CD4-positive, alpha-beta T cell treated with Interleukin-21 for 1 hour (primary cell): ENCODE measurements at regions not wholly inside any gene's neighbourhood (a gene's known extent, or its start where the extent isn't known, plus 50 kb on each side); places are given as distances from the start of the nearest gene placed in this dataset.

ENCODE experiments used
- DNase-seq: peaks from one replicate; pipeline ENCODE4 v3.0.0-alpha.2; 2020

DNA sequence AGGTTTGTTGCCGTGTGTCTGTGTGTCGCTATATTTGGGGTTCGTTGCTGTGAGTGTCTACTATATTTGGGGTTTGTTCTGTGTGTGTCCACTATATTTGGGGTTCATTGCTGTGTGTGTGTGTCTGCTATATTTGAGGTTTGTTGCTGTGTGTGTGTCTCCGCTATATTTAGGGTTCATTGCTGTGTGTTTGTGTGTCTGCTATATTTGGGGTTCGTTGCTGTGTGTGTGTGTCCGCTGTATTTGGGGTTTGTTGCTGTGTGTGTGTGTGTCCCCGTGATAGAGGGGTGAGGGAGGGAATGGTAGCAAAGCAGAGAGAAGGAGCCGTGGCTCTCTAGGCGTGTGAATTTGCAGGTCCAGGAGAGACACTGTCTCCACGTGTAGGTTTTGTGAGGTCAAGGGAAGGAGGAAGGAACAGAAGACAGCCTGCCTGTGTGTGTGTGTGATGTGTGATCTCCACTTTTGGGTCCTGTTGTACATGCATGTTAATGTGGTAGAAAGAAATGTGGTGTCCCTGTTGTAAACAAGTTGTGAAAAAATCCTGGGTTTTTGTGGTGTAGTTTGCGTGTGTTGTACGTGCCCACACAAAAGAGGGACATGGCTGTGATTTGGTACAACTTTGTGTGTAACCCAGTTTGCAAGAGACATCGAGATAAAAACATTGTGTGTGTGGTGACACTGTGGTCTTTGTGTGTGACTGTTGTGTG, 56.3 kb upstream of the ECE1 start:
- DNase-seq, result no peak

DNA sequence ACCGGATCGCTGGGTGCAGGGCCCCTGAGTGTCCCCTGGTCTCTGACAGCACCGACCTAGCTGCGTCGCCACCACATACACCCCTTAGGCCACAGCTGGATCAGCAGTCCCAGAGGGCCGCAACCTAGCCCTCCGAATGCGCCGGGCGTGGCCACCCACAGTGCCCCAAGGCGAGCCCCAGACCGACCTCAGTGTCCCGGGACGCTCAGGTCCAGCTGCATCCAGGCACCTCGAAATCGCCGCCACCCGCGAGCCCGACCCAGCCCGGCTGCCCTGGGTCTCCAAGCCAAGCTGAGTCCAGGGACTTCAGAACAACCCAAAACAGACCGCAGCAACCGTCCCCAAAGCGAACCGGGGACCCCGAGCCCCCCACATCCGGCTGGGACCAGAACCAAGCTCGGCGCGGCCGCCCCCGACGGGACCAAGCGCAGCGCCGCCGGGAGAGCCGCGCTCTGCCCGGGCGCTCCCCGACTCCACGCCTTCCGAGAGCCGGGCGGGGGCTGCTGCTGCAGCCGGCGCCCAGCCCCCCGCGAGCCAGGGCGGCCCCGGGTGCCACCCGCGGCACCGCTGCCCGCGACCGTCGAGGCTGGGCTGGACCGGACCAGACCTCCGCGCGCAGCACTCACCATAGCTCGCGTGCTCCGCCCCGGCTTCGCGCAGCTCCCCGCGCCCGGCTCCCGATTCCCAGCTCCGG, 54.6 kb upstream of the ECE1 start:
- DNase-seq, result no peak

DNA sequence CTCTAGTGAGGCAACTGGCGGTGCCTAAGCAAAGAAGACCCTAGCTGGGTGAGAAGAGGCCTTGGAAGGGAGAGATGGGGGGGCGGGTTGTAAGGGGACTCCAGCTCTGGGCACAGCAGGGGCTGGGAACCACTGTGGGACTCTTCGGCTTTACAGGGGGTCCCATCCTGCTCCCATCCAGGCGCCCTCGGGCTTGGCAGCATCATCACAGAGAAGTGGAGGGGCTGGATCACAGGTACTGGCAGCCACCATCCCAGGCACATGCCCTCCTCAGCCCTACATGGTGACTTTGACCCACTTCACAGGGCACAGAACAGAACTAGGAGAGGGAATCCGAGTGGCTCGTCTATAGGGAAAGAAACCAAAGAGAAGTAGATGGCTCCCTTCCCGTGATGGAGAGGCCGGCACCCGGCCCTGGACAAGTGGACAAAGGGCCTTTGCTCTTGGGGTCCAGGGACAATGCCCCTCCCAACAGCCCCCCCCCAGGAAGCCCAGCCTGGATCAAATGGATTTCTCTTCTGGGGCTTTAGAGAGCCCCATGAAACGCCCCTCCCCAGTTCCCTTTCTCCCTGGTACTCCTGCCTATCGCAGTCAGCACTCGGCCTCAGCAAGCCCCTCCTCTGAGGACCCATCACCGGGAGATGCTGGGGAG, 54.0 kb upstream of the ECE1 start:
- DNase-seq, result no peak

DNA sequence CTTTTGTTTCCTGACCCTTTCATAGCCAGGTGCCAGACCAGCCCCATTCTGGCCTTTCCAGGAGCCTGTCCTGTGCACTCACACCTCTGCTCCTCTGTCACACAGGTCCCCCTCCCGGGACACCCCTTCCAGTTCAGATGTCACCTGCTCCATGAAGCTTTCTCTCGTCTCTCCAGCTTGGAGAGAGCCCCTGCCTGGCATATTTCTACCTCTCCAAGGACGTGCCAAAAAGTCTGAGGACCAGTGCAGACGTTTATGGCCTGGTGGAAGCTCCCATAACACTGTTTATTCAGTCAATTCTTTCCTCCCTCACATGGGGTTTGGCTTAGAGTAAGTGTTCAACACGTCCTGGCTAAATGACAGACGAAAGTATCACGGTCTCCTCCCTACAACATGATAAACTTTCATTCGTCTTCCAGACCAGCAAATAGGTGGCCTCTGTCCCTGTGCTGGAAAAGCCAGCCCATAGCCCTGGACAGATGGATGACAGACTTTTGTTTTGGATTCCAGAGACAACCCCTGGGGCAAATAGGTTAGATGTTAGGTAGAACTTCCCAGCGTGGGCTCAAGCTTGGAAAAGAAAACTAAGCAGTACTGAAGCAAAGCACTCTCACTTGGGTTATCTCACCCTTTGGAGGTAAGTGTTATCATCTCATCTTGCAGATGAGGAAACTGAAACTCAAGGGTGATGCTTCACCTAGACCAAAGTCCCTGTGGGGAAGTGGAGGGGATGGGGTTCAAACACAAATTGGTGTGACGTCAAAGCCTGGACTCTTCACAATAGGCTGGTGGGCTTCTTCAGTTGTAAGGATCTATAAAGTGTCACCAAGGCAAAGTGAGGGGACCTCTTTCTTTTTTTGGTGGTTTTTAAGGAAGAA, 52.9 kb upstream of the ECE1 start:
- peak; percentile 65 for DNase-seq

DNA sequence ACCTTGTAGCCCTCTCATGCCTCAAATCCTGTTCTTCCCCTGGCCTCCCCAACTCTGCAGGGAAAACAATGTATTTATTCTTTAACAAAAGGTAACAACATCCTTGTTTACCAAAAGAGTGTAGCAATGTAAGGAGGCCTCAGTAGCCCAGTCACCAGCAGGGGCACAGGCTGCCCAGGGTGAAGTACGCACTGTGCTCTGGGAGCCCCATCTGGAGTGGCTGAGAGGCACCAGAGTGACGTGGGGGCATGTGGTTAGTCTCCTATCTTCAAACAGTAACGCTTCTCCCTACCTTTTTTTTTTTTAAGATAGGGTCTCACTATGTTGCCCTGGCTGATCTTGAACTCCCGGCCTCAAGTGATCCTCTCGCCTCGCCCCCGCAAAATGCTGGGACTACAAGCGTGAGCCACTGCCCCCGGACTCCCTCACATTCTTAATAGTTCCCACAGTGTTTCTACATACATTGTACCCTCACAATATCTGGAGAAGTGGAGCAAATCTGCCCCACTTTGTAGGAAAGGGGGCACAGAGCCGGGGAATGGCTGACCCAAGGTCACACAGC, 51.3 kb upstream of the ECE1 start:
- DNase-seq, result no peak

DNA sequence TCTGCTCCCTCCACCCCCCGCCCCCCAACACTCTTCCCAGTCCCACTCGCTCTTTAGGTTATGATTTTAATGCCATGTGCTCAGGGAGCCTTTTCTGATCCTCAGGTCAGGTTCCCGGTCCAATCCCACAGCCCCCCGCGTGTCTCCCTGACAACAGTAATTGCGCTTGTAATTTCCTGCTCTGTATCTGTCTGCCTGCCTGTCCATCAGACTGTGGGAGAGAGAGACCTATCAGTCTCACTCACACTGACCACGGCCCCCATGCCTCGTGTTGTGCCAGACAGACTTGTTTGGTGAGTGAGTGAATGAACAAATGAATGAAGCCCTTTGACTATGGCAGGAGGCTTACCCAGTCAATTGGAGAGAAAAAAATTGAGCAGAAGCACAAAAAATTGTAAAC, 50.8 kb upstream of the ECE1 start:
- DNase-seq, result no peak

DNA sequence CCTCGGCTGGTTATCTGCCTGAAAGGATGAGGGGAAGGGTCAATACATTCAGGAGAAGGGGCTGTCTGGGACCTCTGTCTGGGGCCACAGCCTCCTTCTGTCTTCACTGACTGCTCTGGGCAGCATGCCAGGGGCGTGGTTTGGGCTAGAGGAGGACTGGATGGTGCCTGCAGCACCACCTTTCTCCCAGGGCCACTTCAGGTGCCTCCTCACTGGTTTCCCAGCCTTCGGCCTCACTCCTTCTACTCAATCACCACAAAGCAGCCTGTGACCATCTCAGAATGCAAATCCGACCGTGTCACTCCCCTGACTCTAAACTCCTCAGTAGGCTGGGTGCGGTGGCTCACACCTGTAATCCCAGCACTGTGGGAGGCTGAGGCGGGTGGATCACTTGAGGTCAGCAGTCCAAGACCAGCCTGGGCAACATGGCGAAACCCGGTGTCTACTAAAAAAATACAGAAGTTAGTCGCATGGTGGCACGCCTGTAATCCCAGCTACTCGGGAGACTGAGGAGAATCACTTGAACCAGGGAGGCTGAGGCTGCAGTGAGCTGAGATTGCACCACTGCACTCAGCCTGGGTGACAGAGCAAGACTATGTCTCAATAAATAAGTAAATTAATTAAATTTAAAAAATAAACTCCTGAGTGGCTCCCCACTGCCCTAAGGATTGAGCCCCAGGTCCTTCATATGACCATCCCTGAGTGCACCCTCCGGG, 50.1 kb upstream of the ECE1 start:
- DNase-seq, result no peak
